Left ventricle myocardium superior (tissue), 1 donor: ENCODE measurements at regions not wholly inside any gene's neighbourhood (a gene's known extent, or its start where the extent isn't known, plus 50 kb on each side); places are given as distances from the start of the nearest gene placed in this dataset.

ENCODE experiments used
- ATAC-seq: fragments of 200-7000 bp; cut with Tn5 transposase; one replicate; pipeline ENCODE4 v1.9.1; 2020; ENCODE audit warnings: mild to moderate bottlenecking, moderate library complexity
- DNase-seq: peaks from one replicate; pipeline ENCODE4 v3.0.0-alpha.2; 2020
- intact Hi-C: fragments of 100-400 bp; cut with micrococcal nuclease; formaldehyde crosslinking; loops from one replicate; pipeline ENCODE4 v1.11.0; 2022
- donor health status: DM: no; HTN: yes; CAD: no; lungs with severe emphysema.

GRCh38 chr12:92560713-92561542, 141.9 kb upstream of the PLEKHG7 start:
- no peak for DNase-seq
- intact Hi-C loops: loop anchor here (10.0 kb wide), 1 partner anchor 56 kb away; no protein-coding TSS in a partner anchor
- ATAC-seq: no peak

DNA sequence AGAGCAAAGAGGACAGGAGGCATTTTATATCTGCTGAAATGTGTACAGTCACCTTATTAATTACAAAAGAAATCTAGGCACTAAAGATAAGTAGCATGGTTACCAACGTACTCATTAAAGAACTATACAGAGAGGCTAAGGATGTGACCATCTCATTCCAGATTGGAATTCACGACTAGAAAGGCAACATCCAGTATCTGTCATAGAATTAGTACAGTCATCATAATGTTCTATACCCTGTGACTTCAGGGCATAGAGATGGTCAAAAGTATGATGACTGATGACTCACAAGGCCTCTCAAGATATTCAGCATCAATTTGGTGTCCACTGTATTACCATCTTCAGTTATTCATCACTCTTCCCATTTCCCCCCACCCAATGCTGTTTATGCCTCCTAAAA, 144.0 kb upstream of the PLEKHG7 start:
- no peak for ATAC-seq
- intact Hi-C loops: no loop called here
- DNase-seq: no peak

DNA sequence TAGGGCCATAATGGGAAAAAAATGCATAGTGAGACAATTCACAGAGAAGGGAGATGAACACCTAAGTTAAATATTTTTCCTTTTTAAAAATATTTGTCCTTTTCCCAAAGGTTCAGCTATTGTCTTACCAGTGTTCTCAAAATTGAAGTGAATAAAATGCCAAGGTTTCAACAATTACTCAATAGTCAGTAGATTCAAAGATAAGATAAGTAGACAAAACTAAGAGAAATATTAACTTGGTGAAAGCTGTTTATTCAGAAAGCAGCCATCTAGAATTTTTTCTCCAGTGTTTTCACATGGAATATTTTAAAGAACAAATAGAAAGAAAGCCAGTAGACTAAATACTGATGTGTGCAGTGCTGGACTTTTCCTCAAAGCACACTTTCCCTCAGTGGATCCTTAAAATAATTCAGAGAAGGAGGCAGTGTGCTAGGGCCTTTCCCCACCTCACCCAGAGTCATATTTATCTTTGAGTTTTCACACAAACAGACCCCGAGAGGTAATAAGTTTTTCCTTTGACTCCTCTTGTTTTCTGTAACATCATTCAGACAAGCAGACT, 144.5 kb upstream of the PLEKHG7 start:
- no peak for DNase-seq
- intact Hi-C loops: no loop called here
- ATAC-seq: no peak

DNA sequence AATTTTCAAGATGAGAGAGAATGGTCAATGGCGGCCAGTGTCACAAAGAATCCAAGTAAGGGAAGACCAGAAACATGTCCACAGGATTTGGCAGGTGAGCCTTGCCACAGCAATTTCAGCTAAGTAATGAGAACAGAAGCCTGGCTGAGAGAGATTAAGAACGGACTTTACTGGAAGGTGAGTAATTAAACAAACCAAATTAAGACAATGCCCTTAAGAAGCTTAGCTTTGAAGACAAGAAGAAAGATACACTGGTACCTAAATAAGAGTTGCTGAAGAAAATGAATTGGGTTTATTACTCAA, 145.4 kb upstream of the PLEKHG7 start:
- intact Hi-C loops: no loop called here
- DNase-seq: no peak
- ATAC-seq: no peak

- DNase-seq: no peak
- intact Hi-C loops: no loop called here
- no peak for ATAC-seq
These were observed 146.0 kb upstream of the PLEKHG7 start for GRCh38 chr12:92556637-92557421.

GRCh38 chr12:92556141-92556540, 146.6 kb upstream of the PLEKHG7 start:
- intact Hi-C loops: no loop called here
- ATAC-seq (no peak), DNase-seq (no peak)

GRCh38 chr12:92554158-92555073, 148.4 kb upstream of the PLEKHG7 start:
- intact Hi-C loops: no loop called here
- ATAC-seq: no peak
- DNase-seq: no peak

DNA sequence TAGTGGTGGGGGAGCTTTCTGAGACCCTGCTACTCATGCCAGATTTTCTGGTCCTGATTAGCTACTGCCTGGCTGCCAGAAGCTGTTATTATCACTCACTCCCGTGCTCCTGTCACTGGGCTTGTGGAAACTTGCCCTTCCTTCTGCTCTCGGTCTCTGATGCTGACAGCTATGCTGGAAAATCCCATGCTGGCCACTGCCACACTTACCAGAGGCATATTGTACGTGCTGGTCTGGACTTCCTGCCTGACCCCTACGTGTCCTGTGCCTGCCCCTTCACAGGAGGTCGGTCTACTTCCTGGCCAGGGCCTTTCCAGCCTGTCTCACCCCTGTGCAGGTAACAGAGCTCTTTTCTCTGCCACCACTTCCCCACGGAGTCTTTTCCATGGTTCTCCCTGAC, 149.4 kb upstream of the PLEKHG7 start:
- ATAC-seq (peak; percentile 98), DNase-seq (peak; percentile 78)
- intact Hi-C loops: no loop called here

GRCh38 chr12:92552412-92553108, 150.2 kb upstream of the PLEKHG7 start:
- DNase-seq (no peak), ATAC-seq (peak; percentile 17)
- intact Hi-C loops: no loop called here

- no peak for DNase-seq
- no peak for ATAC-seq
- intact Hi-C loops: no loop called here
These were observed 150.9 kb upstream of the PLEKHG7 start for GRCh38 chr12:92551853-92552397.

DNA sequence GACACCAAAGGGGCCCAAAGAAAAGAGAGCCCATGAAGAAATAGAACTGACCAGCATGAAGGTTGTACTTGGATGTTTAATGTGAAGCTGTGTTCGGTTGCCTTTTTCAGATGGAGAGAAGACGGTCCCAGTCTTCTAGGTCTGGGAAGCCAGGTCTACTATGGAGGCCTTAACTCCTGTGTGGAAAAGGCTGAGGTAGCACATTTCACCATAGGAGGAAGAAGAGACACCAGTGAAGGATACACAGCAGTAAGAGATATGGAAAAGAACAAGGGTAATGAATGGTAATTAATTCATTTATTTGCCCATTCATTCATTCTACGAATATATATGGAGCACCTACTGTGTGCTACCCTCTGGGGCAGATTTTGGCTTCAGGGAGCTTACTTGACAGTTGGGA, 151.6 kb upstream of the PLEKHG7 start:
- intact Hi-C loops: no loop called here
- no peak for ATAC-seq
- DNase-seq: no peak

- ATAC-seq: no peak
- no peak for DNase-seq
- intact Hi-C loops: no loop called here
These were observed 152.1 kb upstream of the PLEKHG7 start for GRCh38 chr12:92550661-92551060.

DNA sequence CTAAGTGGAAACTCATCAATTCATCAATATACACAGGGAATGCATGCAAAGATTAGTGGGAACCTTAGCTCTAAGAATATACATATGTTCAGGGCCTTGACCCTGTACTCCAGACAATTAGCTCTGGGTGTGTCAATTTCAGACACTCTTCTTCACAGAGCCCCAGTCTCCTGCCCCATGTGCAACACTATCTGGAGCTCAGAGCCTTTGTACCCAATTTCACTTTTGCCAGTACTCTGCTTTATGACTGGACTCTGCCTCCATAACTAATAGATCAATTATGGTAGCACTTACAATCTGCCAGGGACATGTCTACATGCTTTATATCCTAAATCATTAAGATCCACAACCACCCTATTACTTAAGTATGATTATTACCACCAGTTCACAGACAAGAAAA, 152.5 kb upstream of the PLEKHG7 start:
- intact Hi-C loops: no loop called here

GRCh38 chr12:92549516-92549915, 153.3 kb upstream of the PLEKHG7 start:
- ATAC-seq (no peak), DNase-seq (no peak)
- intact Hi-C loops: no loop called here

More for the DNA sequence above, 152.5 kb upstream of the PLEKHG7 start:
- no peak for ATAC-seq
- no peak for DNase-seq

GRCh38 chr12:92547906-92548305, 154.9 kb upstream of the PLEKHG7 start:
- DNase-seq (no peak), ATAC-seq (no peak)
- intact Hi-C loops: no loop called here

- intact Hi-C loops: no loop called here
- DNase-seq: no peak
- ATAC-seq: no peak
These were observed 155.4 kb upstream of the PLEKHG7 start for GRCh38 chr12:92547420-92547819.

- DNase-seq (no peak), ATAC-seq (no peak)
- intact Hi-C loops: no loop called here
These were observed 156.0 kb upstream of the PLEKHG7 start for GRCh38 chr12:92546635-92547348.

DNA sequence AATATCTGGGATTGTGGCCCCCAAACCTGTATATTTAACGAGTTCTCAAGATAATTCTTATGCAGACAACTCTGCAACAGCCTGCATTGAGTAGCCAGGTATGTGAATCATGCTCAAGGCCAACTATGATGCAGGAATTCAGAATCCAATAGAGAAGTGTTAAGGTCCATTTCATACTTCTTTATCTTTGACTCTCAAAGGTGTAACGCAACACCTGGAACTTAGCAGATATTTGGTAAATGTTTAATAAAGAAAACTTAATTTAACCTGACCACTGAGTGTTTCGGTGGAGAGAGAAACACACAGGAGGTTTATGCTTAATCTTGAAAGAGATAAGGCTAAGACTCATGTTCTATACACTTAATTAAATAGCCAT, 156.5 kb upstream of the PLEKHG7 start:
- no peak for DNase-seq
- ATAC-seq: no peak
- intact Hi-C loops: no loop called here
